HepG2 (cell line): ENCODE measurements at regions not wholly inside any gene's neighbourhood (a gene's known extent, or its start where the extent isn't known, plus 50 kb on each side); places are given as distances from the start of the nearest gene placed in this dataset.

Experiments
- ADNP ChIP-seq: sonication (generic); formaldehyde crosslinking; IDR thresholded peaks from 2 replicates; pipeline ENCODE4 v1.4.0; 2020; ENCODE audit warnings: missing genetic modification reagents
- DPF2 ChIP-seq: sonication (generic); formaldehyde crosslinking; IDR thresholded peaks from 2 replicates; pipeline ENCODE4 v1.4.0; 2020; ENCODE audit warnings: mild to moderate bottlenecking, low read depth, missing genetic modification reagents, borderline replicate concordance
- GLI4 ChIP-seq: sonication (generic); formaldehyde crosslinking; IDR thresholded peaks from 2 replicates; pipeline ENCODE4 v1.5.1; 2020; ENCODE audit warnings: missing genetic modification reagents, mild to moderate bottlenecking, moderate library complexity, borderline replicate concordance
- HOXA5 ChIP-seq: sonication (generic); formaldehyde crosslinking; IDR thresholded peaks from 2 replicates; pipeline ENCODE4 v1.4.0; 2020; ENCODE audit warnings: missing genetic modification reagents
- JUND ChIP-seq: sonication (generic); formaldehyde crosslinking; IDR thresholded peaks from 2 replicates; pipeline ENCODE4 v1.8.0; 2022; ENCODE audit warnings: mild to moderate bottlenecking, missing genetic modification reagents
- RAD21 ChIP-seq: fragments of 450-650 bp; formaldehyde crosslinking; IDR thresholded peaks from 2 replicates; pipeline ENCODE4 v1.5.0; 2020; ENCODE audit warnings: mild to moderate bottlenecking
- RELA ChIP-seq: sonication (generic); formaldehyde crosslinking; IDR thresholded peaks from 2 replicates; pipeline ENCODE4 v1.4.0; 2020; ENCODE audit warnings: missing genetic modification reagents
- TEAD3 ChIP-seq: optimal IDR thresholded peaks from 2 replicates; pipeline ENCODE3; 2016; ENCODE audit warnings: borderline replicate concordance
- ZNF747 ChIP-seq: sonication (generic); formaldehyde crosslinking; IDR thresholded peaks from 2 replicates; pipeline ENCODE4 v1.8.1; 2023; ENCODE audit warnings: missing genetic modification reagents, mild to moderate bottlenecking, borderline replicate concordance
- ZNF790 ChIP-seq: sonication (generic); formaldehyde crosslinking; IDR thresholded peaks from 2 replicates; pipeline ENCODE4 v1.8.0; 2022; ENCODE audit warnings: missing genetic modification reagents, mild to moderate bottlenecking, borderline replicate concordance
- TF ChIP-seq, protein P1 (sequence below): sonication (generic); formaldehyde crosslinking; IDR thresholded peaks from 2 replicates; pipeline ENCODE4 v1.4.0; 2020; ENCODE audit warnings: missing genetic modification reagents
- TF ChIP-seq, protein P2 (sequence below): sonication (generic); formaldehyde crosslinking; IDR thresholded peaks from 2 replicates; pipeline ENCODE4 v1.5.0; 2020; ENCODE audit warnings: mild to moderate bottlenecking, missing genetic modification reagents, moderate library complexity
- TF ChIP-seq, protein P3 (sequence below): sonication (generic); formaldehyde crosslinking; IDR thresholded peaks from 2 replicates; pipeline ENCODE4 v1.5.0; 2020; ENCODE audit warnings: missing genetic modification reagents
- TF ChIP-seq, protein P4 (sequence below): sonication (generic); formaldehyde crosslinking; IDR thresholded peaks from 2 replicates; pipeline ENCODE4 v1.8.1; 2023; ENCODE audit warnings: mild to moderate bottlenecking, missing genetic modification reagents

DNA sequence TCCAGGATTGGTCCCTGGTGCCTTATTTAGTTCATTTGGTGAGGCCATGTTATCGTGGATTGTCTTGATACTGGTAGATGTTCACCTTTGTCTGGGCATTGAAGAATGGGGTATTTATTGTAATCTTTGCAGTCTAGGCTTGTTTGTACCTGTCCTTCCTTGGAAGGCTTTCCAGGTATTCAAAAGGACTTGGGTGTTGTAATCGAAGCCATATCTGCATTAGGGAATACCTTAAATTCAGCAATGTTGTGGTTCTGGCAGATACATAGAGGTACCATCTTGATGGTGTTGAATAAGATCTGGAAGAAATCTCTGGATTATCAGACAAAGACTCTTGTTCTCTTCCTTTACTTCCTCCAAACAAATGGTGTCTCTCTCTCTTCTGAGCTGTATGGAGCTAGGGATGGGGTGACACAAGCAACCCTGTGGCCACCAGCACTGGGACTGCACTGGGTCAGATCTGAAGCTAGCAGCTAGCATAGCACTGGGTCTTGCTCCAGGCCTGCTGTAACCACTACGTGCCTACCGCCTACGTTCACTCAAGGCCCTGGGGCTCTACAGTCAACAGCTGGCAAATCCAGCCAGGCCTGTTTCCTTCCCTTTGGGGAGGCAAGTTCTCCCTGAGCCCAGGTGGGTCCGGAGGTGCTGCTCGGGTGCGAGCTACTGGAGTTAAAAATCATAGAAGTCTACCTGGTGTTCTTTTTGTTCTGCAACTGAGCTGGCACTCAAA, 261.1 kb upstream of the CITED2 start:
- TF ChIP-seq RELA (CRISPR knock-in tag) (no peak), GLI4 (CRISPR knock-in tag) (no peak), ADNP (CRISPR knock-in tag) (no peak), JUND (CRISPR knock-in tag) (no peak), ZNF747 (CRISPR knock-in tag) (no peak), TEAD3 (CRISPR knock-in tag) (no peak), HOXA5 (CRISPR knock-in tag) (no peak), ZNF790 (CRISPR knock-in tag) (no peak), DPF2 (CRISPR knock-in tag) (no peak), RAD21 (no peak)
- TF ChIP-seq, protein P1, sequence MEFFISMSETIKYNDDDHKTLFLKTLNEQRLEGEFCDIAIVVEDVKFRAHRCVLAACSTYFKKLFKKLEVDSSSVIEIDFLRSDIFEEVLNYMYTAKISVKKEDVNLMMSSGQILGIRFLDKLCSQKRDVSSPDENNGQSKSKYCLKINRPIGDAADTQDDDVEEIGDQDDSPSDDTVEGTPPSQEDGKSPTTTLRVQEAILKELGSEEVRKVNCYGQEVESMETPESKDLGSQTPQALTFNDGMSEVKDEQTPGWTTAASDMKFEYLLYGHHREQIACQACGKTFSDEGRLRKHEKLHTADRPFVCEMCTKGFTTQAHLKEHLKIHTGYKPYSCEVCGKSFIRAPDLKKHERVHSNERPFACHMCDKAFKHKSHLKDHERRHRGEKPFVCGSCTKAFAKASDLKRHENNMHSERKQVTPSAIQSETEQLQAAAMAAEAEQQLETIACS = no peak
- TF ChIP-seq, protein P2, sequence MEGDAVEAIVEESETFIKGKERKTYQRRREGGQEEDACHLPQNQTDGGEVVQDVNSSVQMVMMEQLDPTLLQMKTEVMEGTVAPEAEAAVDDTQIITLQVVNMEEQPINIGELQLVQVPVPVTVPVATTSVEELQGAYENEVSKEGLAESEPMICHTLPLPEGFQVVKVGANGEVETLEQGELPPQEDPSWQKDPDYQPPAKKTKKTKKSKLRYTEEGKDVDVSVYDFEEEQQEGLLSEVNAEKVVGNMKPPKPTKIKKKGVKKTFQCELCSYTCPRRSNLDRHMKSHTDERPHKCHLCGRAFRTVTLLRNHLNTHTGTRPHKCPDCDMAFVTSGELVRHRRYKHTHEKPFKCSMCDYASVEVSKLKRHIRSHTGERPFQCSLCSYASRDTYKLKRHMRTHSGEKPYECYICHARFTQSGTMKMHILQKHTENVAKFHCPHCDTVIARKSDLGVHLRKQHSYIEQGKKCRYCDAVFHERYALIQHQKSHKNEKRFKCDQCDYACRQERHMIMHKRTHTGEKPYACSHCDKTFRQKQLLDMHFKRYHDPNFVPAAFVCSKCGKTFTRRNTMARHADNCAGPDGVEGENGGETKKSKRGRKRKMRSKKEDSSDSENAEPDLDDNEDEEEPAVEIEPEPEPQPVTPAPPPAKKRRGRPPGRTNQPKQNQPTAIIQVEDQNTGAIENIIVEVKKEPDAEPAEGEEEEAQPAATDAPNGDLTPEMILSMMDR (CRISPR knock-in tag) = no peak
- TF ChIP-seq, protein P3, sequence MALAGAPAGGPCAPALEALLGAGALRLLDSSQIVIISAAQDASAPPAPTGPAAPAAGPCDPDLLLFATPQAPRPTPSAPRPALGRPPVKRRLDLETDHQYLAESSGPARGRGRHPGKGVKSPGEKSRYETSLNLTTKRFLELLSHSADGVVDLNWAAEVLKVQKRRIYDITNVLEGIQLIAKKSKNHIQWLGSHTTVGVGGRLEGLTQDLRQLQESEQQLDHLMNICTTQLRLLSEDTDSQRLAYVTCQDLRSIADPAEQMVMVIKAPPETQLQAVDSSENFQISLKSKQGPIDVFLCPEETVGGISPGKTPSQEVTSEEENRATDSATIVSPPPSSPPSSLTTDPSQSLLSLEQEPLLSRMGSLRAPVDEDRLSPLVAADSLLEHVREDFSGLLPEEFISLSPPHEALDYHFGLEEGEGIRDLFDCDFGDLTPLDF (CRISPR knock-in tag) = no peak
- TF ChIP-seq, protein P4, sequence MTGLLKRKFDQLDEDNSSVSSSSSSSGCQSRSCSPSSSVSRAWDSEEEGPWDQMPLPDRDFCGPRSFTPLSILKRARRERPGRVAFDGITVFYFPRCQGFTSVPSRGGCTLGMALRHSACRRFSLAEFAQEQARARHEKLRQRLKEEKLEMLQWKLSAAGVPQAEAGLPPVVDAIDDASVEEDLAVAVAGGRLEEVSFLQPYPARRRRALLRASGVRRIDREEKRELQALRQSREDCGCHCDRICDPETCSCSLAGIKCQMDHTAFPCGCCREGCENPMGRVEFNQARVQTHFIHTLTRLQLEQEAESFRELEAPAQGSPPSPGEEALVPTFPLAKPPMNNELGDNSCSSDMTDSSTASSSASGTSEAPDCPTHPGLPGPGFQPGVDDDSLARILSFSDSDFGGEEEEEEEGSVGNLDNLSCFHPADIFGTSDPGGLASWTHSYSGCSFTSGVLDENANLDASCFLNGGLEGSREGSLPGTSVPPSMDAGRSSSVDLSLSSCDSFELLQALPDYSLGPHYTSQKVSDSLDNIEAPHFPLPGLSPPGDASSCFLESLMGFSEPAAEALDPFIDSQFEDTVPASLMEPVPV (CRISPR knock-in tag) = no peak
